ENCODE measurements at regions not wholly inside any gene's neighbourhood (a gene's known extent, or its start where the extent isn't known, plus 50 kb on each side); places are given as distances from the start of the nearest gene placed in this dataset.

GRCh38 chr12:59839514-59839913 lies 243.7 kb downstream of the SLC16A7 start:
- no peaks in the 10 kb centered on the region for H3K4me1 Mint-ChIP-seq (ENCODE audit: low read depth)
- no peak overlapping the region for H3K27ac Mint-ChIP-seq
- no peak overlapping the region for H3K4me3 Mint-ChIP-seq
- H3K27me3 Mint-ChIP-seq, result peaks cover 5% of the 10 kb centered on the region
- no peaks in the 10 kb centered on the region for H3K36me3 Mint-ChIP-seq
- no peaks in the 10 kb centered on the region for H3K9me3 Mint-ChIP-seq (ENCODE audit: low read depth)

GRCh38 chr12:59843260-59843843 lies 247.5 kb downstream of the SLC16A7 start:
- no peak overlapping the region for H3K27ac Mint-ChIP-seq
- H3K36me3 Mint-ChIP-seq, result no peaks in the 10 kb centered on the region
- H3K4me3 Mint-ChIP-seq, result no peak overlapping the region
- no peaks in the 10 kb centered on the region for H3K4me1 Mint-ChIP-seq (ENCODE audit: low read depth)
- H3K27me3 Mint-ChIP-seq, result peaks cover 9% of the 10 kb centered on the region
- no peaks in the 10 kb centered on the region for H3K9me3 Mint-ChIP-seq (ENCODE audit: low read depth)

- no peaks in the 10 kb centered on the region for H3K36me3 Mint-ChIP-seq
- no peak overlapping the region for H3K4me3 Mint-ChIP-seq
- peaks cover 9% of the 10 kb centered on the region for H3K27me3 Mint-ChIP-seq
- H3K27ac Mint-ChIP-seq, result no peak overlapping the region
- no peaks in the 10 kb centered on the region for H3K4me1 Mint-ChIP-seq (ENCODE audit: low read depth)
- H3K9me3 Mint-ChIP-seq (ENCODE audit: low read depth), result no peaks in the 10 kb centered on the region
Measured at GRCh38 chr12:59844750-59845149, 248.9 kb downstream of the SLC16A7 start.

GRCh38 chr12:59845293-59845692 lies 249.5 kb downstream of the SLC16A7 start:
- Mint-ChIP-seq H3K4me1 (ENCODE audit: low read depth) (no peaks in the 10 kb centered on the region), H3K27ac (no peak overlapping the region), H3K27me3 (peaks cover 9% of the 10 kb centered on the region), H3K4me3 (no peak overlapping the region), H3K36me3 (no peaks in the 10 kb centered on the region), H3K9me3 (ENCODE audit: low read depth) (no peaks in the 10 kb centered on the region)

- Mint-ChIP-seq H3K4me3 (no peak overlapping the region), H3K27ac (no peak overlapping the region), H3K4me1 (ENCODE audit: low read depth) (no peaks in the 10 kb centered on the region), H3K9me3 (ENCODE audit: low read depth) (no peaks in the 10 kb centered on the region), H3K27me3 (peaks cover 6% of the 10 kb centered on the region), H3K36me3 (no peaks in the 10 kb centered on the region)
Measured at GRCh38 chr12:59847127-59847526, 251.3 kb downstream of the SLC16A7 start.

- no peak overlapping the region for H3K27ac Mint-ChIP-seq
- no peaks in the 10 kb centered on the region for H3K4me1 Mint-ChIP-seq (ENCODE audit: low read depth)
- no peaks in the 10 kb centered on the region for H3K9me3 Mint-ChIP-seq (ENCODE audit: low read depth)
- H3K27me3 Mint-ChIP-seq, result peaks cover 4% of the 10 kb centered on the region
- no peaks in the 10 kb centered on the region for H3K36me3 Mint-ChIP-seq
- H3K4me3 Mint-ChIP-seq, result no peak overlapping the region
Measured at GRCh38 chr12:59850268-59850667, 254.4 kb downstream of the SLC16A7 start.

GRCh38 chr12:59858508-59859170 lies 262.8 kb downstream of the SLC16A7 start:
- no peak overlapping the region for H3K4me3 Mint-ChIP-seq
- no peaks in the 10 kb centered on the region for H3K4me1 Mint-ChIP-seq (ENCODE audit: low read depth)
- H3K36me3 Mint-ChIP-seq, result no peaks in the 10 kb centered on the region
- H3K9me3 Mint-ChIP-seq (ENCODE audit: low read depth), result peaks cover 3% of the 10 kb centered on the region
- H3K27ac Mint-ChIP-seq, result no peak overlapping the region
- H3K27me3 Mint-ChIP-seq, result peaks cover 3% of the 10 kb centered on the region

GRCh38 chr12:59859171-59859510 lies 263.3 kb downstream of the SLC16A7 start:
- Mint-ChIP-seq H3K27me3 (peaks cover 3% of the 10 kb centered on the region), H3K4me3 (no peak overlapping the region), H3K36me3 (no peaks in the 10 kb centered on the region), H3K27ac (no peak overlapping the region), H3K9me3 (ENCODE audit: low read depth) (peaks cover 3% of the 10 kb centered on the region), H3K4me1 (ENCODE audit: low read depth) (no peaks in the 10 kb centered on the region)

GRCh38 chr12:59861635-59862034 lies 265.8 kb downstream of the SLC16A7 start:
- Mint-ChIP-seq H3K27me3 (peaks cover 3% of the 10 kb centered on the region), H3K9me3 (ENCODE audit: low read depth) (peaks cover 3% of the 10 kb centered on the region), H3K4me3 (no peak overlapping the region), H3K27ac (no peak overlapping the region), H3K4me1 (ENCODE audit: low read depth) (no peaks in the 10 kb centered on the region), H3K36me3 (no peaks in the 10 kb centered on the region)

- Mint-ChIP-seq H3K27me3 (peaks cover 1% of the 10 kb centered on the region), H3K4me3 (no peak overlapping the region), H3K9me3 (ENCODE audit: low read depth) (no peaks in the 10 kb centered on the region), H3K36me3 (no peaks in the 10 kb centered on the region), H3K4me1 (ENCODE audit: low read depth) (no peaks in the 10 kb centered on the region), H3K27ac (no peak overlapping the region)
Measured at GRCh38 chr12:59867055-59867454, 271.2 kb downstream of the SLC16A7 start.

GRCh38 chr12:59867689-59868088 lies 271.9 kb downstream of the SLC16A7 start:
- H3K4me1 Mint-ChIP-seq (ENCODE audit: low read depth), result no peaks in the 10 kb centered on the region
- H3K27me3 Mint-ChIP-seq, result peaks cover 1% of the 10 kb centered on the region
- H3K36me3 Mint-ChIP-seq, result no peaks in the 10 kb centered on the region
- no peak overlapping the region for H3K27ac Mint-ChIP-seq
- H3K9me3 Mint-ChIP-seq (ENCODE audit: low read depth), result no peaks in the 10 kb centered on the region
- H3K4me3 Mint-ChIP-seq, result no peak overlapping the region

GRCh38 chr12:59871779-59872178 lies 275.9 kb downstream of the SLC16A7 start:
- no peaks in the 10 kb centered on the region for H3K9me3 Mint-ChIP-seq (ENCODE audit: low read depth)
- no peak overlapping the region for H3K4me3 Mint-ChIP-seq
- no peaks in the 10 kb centered on the region for H3K4me1 Mint-ChIP-seq (ENCODE audit: low read depth)
- no peak overlapping the region for H3K27ac Mint-ChIP-seq
- no peaks in the 10 kb centered on the region for H3K27me3 Mint-ChIP-seq
- no peaks in the 10 kb centered on the region for H3K36me3 Mint-ChIP-seq

GRCh38 chr12:59873136-59873535 lies 277.3 kb downstream of the SLC16A7 start:
- Mint-ChIP-seq H3K36me3 (no peaks in the 10 kb centered on the region), H3K27ac (no peak overlapping the region), H3K4me1 (ENCODE audit: low read depth) (no peaks in the 10 kb centered on the region), H3K4me3 (no peak overlapping the region), H3K9me3 (ENCODE audit: low read depth) (no peaks in the 10 kb centered on the region), H3K27me3 (no peaks in the 10 kb centered on the region)

GRCh38 chr12:59874781-59875180 lies 279.0 kb downstream of the SLC16A7 start:
- no peaks in the 10 kb centered on the region for H3K36me3 Mint-ChIP-seq
- H3K27ac Mint-ChIP-seq, result no peak overlapping the region
- no peaks in the 10 kb centered on the region for H3K9me3 Mint-ChIP-seq (ENCODE audit: low read depth)
- H3K4me3 Mint-ChIP-seq, result no peak overlapping the region
- no peaks in the 10 kb centered on the region for H3K4me1 Mint-ChIP-seq (ENCODE audit: low read depth)
- H3K27me3 Mint-ChIP-seq, result peaks cover 1% of the 10 kb centered on the region

- Mint-ChIP-seq H3K9me3 (ENCODE audit: low read depth) (no peaks in the 10 kb centered on the region), H3K27ac (no peak overlapping the region), H3K27me3 (no peaks in the 10 kb centered on the region), H3K4me1 (ENCODE audit: low read depth) (no peaks in the 10 kb centered on the region), H3K4me3 (no peak overlapping the region), H3K36me3 (no peaks in the 10 kb centered on the region)
Measured at GRCh38 chr12:59886131-59886733, 290.4 kb downstream of the SLC16A7 start.

GRCh38 chr12:59887178-59887577 lies 291.3 kb downstream of the SLC16A7 start:
- Mint-ChIP-seq H3K4me3 (no peak overlapping the region), H3K27ac (no peak overlapping the region), H3K9me3 (ENCODE audit: low read depth) (no peaks in the 10 kb centered on the region), H3K27me3 (no peaks in the 10 kb centered on the region), H3K36me3 (no peaks in the 10 kb centered on the region), H3K4me1 (ENCODE audit: low read depth) (no peaks in the 10 kb centered on the region)

All from activated naive CD8-positive, alpha-beta T cell (primary cell).